ENCODE measurements at regions not wholly inside any gene's neighbourhood (a gene's known extent, or its start where the extent isn't known, plus 50 kb on each side); places are given as distances from the start of the nearest gene placed in this dataset.

DNA sequence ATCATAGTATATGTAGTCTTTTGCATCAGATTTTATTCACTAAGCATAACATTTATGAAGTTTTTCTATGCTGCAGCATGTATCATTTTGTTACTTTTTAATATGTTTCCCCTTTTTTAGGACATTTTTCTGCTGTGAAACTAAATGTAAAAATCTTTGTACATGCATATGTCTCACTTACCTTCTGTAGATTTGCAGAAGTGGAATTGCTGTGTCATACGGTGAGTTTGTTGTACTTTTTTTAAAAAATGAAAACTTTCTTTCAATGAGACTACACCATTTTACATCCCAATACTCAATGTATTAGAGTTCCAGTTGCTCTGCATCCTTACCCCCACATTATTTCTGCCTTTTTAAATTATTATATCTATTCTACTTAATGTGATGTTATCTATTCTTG, 868.9 kb downstream of the PDHA2 start:
- DNase-seq (ENCODE audit: low spot score): no peak
- Histone ChIP-seq H3K4me3 (no peak overlapping the region), H3K9me3 (ENCODE audit: low read depth) (no peaks in the 10 kb centered on the region), H3K27ac (no peak overlapping the region), H3K27me3 (no peaks in the 10 kb centered on the region), H3K4me2 (no peak overlapping the region), H4K20me1 (ENCODE audit: insufficient read depth, poor library complexity, severe bottlenecking) (no peaks in the 10 kb centered on the region), H3K36me3 (replicated peaks; ENCODE audit: insufficient read depth, low read depth) (no peaks in the 10 kb centered on the region), H2AFZ (no peak overlapping the region), H3K79me2 (no peaks in the 10 kb centered on the region), H3K9me2 (replicated peaks; ENCODE audit: insufficient read depth) (no peaks in the 10 kb centered on the region), H3K4me1 (ENCODE audit: insufficient read depth) (no peaks in the 10 kb centered on the region)
- TF ChIP-seq EZH2phosphoT487 (IDR thresholded peaks at IDR 0.05; ENCODE audit: low read depth, severe bottlenecking, unreplicated experiment): no peak
- no peak for TF ChIP-seq EZH2 (IDR thresholded peaks at IDR 0.05; ENCODE audit: borderline replicate concordance)
- TF ChIP-seq, protein P1, sequence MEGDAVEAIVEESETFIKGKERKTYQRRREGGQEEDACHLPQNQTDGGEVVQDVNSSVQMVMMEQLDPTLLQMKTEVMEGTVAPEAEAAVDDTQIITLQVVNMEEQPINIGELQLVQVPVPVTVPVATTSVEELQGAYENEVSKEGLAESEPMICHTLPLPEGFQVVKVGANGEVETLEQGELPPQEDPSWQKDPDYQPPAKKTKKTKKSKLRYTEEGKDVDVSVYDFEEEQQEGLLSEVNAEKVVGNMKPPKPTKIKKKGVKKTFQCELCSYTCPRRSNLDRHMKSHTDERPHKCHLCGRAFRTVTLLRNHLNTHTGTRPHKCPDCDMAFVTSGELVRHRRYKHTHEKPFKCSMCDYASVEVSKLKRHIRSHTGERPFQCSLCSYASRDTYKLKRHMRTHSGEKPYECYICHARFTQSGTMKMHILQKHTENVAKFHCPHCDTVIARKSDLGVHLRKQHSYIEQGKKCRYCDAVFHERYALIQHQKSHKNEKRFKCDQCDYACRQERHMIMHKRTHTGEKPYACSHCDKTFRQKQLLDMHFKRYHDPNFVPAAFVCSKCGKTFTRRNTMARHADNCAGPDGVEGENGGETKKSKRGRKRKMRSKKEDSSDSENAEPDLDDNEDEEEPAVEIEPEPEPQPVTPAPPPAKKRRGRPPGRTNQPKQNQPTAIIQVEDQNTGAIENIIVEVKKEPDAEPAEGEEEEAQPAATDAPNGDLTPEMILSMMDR (IDR thresholded peaks at IDR 0.05; ENCODE audit: poor library complexity): no peak
- 97% methylated on average over 1 of the region's 1 CpG for WGBS (ENCODE audit: low lambda C conversion rate, missing lambda C conversion rate)

DNA sequence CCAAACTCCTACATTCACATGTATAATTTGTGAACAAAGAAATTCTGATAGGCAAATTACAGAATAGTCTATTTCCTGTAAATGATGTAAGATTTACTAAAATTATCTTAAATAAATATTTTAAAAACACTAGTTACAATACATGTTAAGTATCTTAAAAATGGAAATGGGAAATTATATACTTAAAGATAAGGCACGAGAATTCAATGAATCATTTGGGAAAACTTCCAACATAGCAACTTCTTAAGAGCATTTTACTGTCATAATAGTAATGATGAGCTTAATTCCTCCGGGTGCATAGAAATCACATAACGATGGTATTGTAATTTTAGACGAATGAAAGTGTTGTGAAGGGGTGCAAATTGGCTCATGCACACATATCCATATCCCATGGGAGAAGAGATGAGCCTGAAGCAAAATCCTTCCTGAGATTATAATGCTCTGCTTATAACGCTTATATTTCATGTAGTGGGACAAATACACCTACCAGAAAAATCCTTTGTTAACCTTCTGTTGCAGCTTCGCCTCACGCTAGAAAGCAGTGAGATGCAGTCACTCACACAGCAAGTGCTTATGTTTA, 873.5 kb downstream of the PDHA2 start:
- no peak for DNase-seq (ENCODE audit: low spot score)
- no peak for TF ChIP-seq EZH2 (IDR thresholded peaks at IDR 0.05; ENCODE audit: borderline replicate concordance)
- TF ChIP-seq, protein P1 (IDR thresholded peaks at IDR 0.05; ENCODE audit: poor library complexity): no peak
- TF ChIP-seq EZH2phosphoT487 (IDR thresholded peaks at IDR 0.05; ENCODE audit: low read depth, severe bottlenecking, unreplicated experiment): no peak
- 87% methylated on average over 7 of the region's 7 CpGs for WGBS (ENCODE audit: low lambda C conversion rate, missing lambda C conversion rate)

GRCh38 chr4:96729641-96730040, 889.7 kb downstream of the PDHA2 start:
- Histone ChIP-seq H3K4me3 (no peak overlapping the region), H3K36me3 (replicated peaks; ENCODE audit: insufficient read depth, low read depth) (no peaks in the 10 kb centered on the region), H4K20me1 (ENCODE audit: insufficient read depth, poor library complexity, severe bottlenecking) (no peaks in the 10 kb centered on the region), H3K9me3 (ENCODE audit: low read depth) (no peaks in the 10 kb centered on the region), H3K79me2 (no peaks in the 10 kb centered on the region), H3K27ac (no peak overlapping the region), H2AFZ (no peak overlapping the region), H3K9me2 (replicated peaks; ENCODE audit: insufficient read depth) (no peaks in the 10 kb centered on the region), H3K27me3 (no peaks in the 10 kb centered on the region), H3K4me2 (no peak overlapping the region), H3K4me1 (ENCODE audit: insufficient read depth) (no peaks in the 10 kb centered on the region)
- DNase-seq (ENCODE audit: low spot score): no peak
- TF ChIP-seq, protein P1 (IDR thresholded peaks at IDR 0.05; ENCODE audit: poor library complexity): no peak
- TF ChIP-seq EZH2 (IDR thresholded peaks at IDR 0.05; ENCODE audit: borderline replicate concordance) (no peak), EZH2phosphoT487 (IDR thresholded peaks at IDR 0.05; ENCODE audit: low read depth, severe bottlenecking, unreplicated experiment) (no peak)

More for the DNA sequence above, 873.5 kb downstream of the PDHA2 start:
- no peak overlapping the region for H3K27ac ChIP-seq
- no peak overlapping the region for H2AFZ ChIP-seq
- no peaks in the 10 kb centered on the region for H3K36me3 ChIP-seq (replicated peaks; ENCODE audit: insufficient read depth, low read depth)
- no peaks in the 10 kb centered on the region for H3K9me2 ChIP-seq (replicated peaks; ENCODE audit: insufficient read depth)
- H3K27me3 ChIP-seq: no peaks in the 10 kb centered on the region
- no peaks in the 10 kb centered on the region for H3K9me3 ChIP-seq (ENCODE audit: low read depth)
- H4K20me1 ChIP-seq (ENCODE audit: insufficient read depth, poor library complexity, severe bottlenecking): no peaks in the 10 kb centered on the region
- no peaks in the 10 kb centered on the region for H3K79me2 ChIP-seq
- no peak overlapping the region for H3K4me2 ChIP-seq
- H3K4me3 ChIP-seq: no peak overlapping the region
- no peaks in the 10 kb centered on the region for H3K4me1 ChIP-seq (ENCODE audit: insufficient read depth)

DNA sequence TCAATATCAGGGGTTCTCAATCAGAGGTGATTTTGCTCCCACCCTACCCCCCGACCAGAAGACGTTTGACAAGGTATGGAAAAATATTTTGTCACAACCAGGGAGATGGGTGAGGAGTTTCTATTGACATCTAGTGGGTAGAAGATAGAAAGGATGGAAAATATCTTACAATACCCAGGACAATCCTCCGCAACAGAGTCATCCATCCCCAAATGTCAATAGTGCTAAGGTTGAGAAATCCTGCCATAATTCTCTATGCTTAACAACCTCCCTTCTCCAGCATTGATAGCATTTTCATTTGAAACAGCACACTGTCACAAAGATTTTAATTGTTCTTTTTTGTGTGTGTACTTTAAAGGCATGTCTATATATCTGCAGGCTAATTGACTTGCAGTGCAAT, 890.5 kb downstream of the PDHA2 start:
- H3K4me1 ChIP-seq (ENCODE audit: insufficient read depth): no peaks in the 10 kb centered on the region
- H3K79me2 ChIP-seq: no peaks in the 10 kb centered on the region
- no peaks in the 10 kb centered on the region for H3K27me3 ChIP-seq
- no peak for DNase-seq (ENCODE audit: low spot score)
- no peaks in the 10 kb centered on the region for H4K20me1 ChIP-seq (ENCODE audit: insufficient read depth, poor library complexity, severe bottlenecking)
- H2AFZ ChIP-seq: no peak overlapping the region
- WGBS (ENCODE audit: low lambda C conversion rate, missing lambda C conversion rate): 93% methylated on average over 3 of the region's 3 CpGs
- H3K36me3 ChIP-seq (replicated peaks; ENCODE audit: insufficient read depth, low read depth): no peaks in the 10 kb centered on the region
- TF ChIP-seq EZH2 (IDR thresholded peaks at IDR 0.05; ENCODE audit: borderline replicate concordance) (no peak), EZH2phosphoT487 (IDR thresholded peaks at IDR 0.05; ENCODE audit: low read depth, severe bottlenecking, unreplicated experiment) (no peak)
- TF ChIP-seq, protein P1 (IDR thresholded peaks at IDR 0.05; ENCODE audit: poor library complexity): no peak
- H3K9me2 ChIP-seq (replicated peaks; ENCODE audit: insufficient read depth): no peaks in the 10 kb centered on the region
- no peaks in the 10 kb centered on the region for H3K9me3 ChIP-seq (ENCODE audit: low read depth)
- H3K27ac ChIP-seq: no peak overlapping the region
- no peak overlapping the region for H3K4me3 ChIP-seq
- H3K4me2 ChIP-seq: no peak overlapping the region
